OCI-LY1 (cell line): ENCODE measurements at regions not wholly inside any gene's neighbourhood (a gene's known extent, or its start where the extent isn't known, plus 50 kb on each side); places are given as distances from the start of the nearest gene placed in this dataset.

Source experiments
- CTCF ChIP-seq: fragments of 200-600 bp; sonication (generic), shearing (Covaris generic); IDR thresholded peaks from 2 replicates; pipeline ENCODE4 v1.5.1; 2017; ENCODE audit warnings: mild to moderate bottlenecking, antibody characterized with exemption, low read length, moderate library complexity, mixed read lengths
- EZH2 ChIP-seq: fragments of 200-600 bp; sonication (generic), shearing (Covaris generic); IDR thresholded peaks from 2 replicates; pipeline ENCODE4 v1.8.0; 2017; ENCODE audit warnings: borderline replicate concordance, mixed run types, mild to moderate bottlenecking, antibody characterized with exemption, low read length, moderate library complexity, mixed read lengths

GRCh38 chr2:134778372-134778771 is 59.6 kb upstream of the TMEM163 start:
- TF ChIP-seq CTCF = peak; percentile 30; the same call in 1 of the 2 replicates
- no peak for TF ChIP-seq EZH2
